HG03439 (cell line): ENCODE measurements at regions not wholly inside any gene's neighbourhood (a gene's known extent, or its start where the extent isn't known, plus 50 kb on each side); places are given as distances from the start of the nearest gene placed in this dataset.
"Not testable (repeated sequence)": the region's sequence is repeated elsewhere in the genome, so short reads cannot be mapped to it uniquely, and the experiment has no call there.

Source experiments
- ATAC-seq: cut with Tn5 transposase; IDR thresholded peaks from one replicate; pipeline ENCODE4 v1.9.1; 2021; ENCODE audit warnings: mild to moderate bottlenecking, moderate library complexity; ENCODE audit not compliant: unreplicated experiment

DNA sequence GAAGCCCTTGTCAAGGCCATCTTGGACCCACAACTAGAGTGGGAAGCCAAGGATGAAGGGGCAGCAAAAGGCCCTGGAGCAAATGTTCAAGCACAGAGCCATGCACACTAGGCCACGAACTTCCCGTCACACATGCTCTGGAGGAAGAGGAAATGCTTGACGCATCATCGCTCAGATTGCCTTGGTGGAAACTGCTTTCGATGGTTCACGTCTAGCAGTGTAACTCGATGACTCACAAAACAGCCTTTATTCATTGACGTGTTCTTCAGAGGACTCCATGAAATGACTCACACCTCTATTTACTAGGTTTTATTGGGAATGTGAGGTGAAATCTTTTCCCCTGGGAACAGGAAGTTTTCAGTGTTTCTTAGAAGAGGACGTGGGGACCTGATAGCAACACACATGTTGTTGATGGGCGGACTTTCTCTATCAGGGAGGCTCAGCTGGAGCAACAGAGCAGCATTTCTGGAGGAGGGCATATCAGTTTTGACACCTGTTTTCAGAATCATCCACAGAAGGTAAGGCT is 79.8 kb upstream of the FLT1 start:
- no peak for ATAC-seq

DNA sequence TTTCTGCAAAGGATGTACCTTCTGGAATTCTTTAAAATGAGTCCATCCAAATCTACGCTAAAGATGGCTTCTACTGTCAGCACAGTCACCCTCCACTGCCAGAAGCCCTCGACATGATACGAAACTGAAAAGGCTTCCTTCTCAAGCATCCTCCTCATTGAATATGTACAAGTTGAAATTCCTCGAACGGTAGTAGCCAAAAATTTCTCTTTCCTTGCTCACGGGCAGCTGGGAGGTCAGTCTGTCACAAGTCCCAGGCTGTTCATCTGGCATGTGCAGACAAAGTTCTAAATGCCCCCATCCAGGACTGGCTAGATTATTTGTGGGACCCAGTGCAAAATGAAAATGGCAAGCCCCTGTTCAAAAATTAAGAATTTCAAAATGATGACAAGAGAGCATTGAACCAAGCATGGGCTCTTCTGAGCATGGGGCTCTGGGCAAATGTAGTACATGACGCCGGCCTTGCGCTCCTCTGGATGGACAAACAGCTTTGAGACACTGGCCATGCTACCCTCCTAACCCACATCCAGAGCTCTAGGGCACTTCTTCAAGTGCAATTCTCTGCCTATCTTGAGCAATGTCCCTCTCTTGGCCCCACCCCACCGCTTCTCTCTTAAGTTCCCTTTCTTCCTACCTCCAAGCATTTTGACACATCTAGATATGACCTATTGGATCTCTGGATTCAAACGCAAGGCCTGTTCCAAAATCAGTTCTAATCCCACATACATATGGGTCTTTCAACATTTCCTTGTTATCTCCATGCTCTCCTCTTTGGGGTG is 78.9 kb upstream of the FLT1 start:
- ATAC-seq, result no peak

DNA sequence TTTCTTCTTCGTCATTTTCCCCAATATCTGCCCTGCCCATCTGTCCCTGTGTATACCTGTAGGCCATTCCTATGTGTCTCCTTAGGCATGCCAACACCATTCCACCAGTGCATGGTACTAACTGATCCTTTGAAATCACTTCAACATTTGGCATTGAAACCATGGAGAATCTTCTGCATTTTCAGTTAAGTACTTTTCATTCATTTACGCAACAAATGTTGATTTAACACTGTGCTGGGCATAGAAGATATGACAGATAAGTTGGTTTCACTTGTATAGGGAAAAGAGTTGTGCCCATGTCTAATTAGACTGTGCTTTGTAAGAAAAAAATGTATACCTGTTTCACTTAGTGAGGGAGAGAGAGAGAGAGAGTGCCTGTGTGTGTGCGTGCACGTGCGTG is 77.9 kb upstream of the FLT1 start:
- no peak for ATAC-seq

DNA sequence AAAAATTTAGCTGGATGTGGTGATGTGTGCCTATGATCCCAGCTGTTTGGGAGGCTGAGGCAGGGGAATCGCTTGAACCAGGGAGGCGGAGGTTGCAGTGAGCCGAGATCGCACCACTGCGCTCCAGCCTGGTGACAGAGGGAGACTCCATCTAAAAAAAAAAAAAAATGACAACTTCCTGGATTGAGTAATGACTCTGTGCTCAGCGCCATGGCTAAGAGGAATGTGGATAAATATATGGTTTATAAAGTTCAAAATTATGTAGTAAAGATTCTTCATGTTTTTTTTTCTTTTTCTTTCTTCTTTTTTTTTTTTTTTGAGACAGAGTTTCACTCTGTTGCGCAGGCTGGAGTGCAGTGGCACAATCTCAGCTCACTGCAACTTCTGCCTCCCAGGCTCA is 75.4 kb upstream of the FLT1 start:
- not testable (repeated sequence) for ATAC-seq

DNA sequence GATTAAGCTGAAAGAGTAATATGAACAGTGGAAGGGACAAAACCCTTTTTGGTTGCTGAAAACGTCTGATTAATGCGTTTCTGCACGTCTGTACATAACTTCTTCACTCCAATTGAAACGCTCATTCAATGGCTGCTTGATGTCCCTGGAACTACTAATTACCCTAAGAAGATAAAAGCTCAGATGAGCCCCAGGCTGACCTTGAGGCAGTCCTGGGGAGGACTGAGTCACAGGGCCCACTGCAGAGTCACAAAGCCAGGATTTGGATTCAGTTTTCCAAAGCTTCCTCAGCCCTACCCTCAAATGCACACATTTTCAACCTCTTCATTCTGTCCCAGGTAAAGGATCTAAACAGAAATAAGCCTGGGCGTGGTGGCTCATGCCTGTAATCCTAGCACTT is 75.0 kb upstream of the FLT1 start:
- no peak for ATAC-seq

DNA sequence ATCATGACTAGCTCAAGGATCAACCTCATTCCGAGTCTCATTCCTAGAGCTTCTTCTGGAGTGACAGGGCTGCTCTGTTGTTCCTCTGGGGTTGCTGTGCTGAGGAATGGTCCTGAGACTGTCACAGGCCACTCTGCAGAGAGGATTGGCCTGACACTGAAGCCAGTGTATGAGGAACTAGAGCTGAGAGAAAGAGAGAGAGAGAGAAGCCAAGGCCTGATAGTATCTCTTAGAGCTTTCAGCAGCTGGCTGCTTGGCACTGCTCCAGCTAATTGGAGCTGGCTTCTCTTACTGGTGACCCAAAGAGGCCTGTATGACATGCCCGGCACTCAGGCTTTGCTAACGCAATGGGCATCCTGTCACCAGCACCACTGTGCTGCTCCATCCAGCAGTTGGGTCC is 73.4 kb upstream of the FLT1 start:
- no peak for ATAC-seq

DNA sequence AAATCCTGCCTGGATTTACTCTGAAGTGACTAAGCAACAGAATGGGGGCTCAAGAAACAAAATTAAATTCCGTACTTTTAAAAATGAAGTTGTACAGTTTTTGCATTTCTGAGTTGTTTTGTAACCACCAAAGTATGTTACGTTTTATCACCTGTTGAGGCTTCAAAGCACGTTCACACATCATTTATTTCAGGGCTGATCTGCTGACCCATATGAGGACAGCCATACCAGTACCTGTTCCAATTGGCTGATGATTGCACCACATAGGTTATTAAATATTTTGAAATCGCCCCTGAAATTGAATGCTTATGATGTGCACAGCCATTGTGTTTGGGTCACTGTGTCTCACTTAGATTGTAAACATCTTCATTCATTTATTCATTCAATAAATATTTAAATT is 72.0 kb upstream of the FLT1 start:
- ATAC-seq, result no peak

DNA sequence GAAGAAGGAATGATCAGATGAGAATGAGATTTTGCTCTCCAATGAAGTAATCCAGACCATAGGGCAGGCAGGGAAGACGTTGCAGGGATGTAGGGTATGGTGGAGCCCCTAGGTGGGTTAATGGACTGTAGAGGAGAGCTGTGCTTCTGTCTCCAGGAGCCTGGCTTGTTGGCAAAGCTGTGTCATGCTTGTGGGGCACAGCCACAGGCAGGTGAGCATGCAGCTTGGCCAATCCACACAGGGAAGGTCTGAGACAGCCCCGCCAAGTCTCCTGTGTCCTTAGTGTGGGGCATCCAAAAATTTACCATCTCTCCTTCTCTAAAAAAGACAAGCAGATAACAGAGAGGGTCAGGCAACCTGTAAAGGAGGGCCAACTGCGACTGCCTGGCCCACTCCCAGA is 71.4 kb upstream of the FLT1 start:
- no peak for ATAC-seq

DNA sequence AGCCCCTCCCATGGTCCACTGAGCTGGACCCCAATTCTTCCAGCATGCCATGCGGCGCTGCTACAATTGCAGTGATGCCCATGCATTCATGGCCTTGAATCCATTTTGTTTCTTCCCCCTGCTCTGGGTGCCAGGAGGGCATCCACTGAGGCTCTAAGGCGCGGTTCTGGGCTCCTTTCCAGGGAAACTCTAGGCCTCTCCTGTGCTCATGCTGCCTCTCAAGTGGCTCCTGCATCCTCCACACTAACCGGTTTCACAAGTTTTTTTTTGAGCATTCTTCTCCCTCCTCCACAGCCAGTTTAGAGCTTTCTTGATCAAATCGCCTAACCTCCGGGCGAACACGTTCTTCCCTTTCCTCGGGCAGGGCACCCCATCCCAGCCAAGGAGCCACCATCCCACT is 69.1 kb upstream of the FLT1 start:
- ATAC-seq, result no peak

DNA sequence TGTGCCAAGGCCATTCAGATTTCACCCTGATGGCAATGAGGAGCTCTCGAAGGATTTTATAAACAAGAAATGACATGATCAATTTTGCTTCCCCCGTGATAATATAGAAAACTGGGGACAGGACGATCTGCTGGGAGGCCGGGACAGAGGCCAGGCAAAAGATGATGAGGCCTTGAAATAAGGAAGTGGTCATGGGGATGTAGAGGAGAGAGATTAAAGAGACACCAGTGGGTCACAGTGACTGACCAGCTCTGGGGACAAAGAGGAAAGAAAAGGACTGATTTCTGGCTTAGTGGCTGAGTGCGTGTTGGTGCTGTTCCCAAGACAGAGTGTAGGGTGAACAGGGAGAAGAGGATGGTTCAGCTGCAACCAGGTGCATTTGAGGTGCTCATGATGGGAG is 68.7 kb upstream of the FLT1 start:
- ATAC-seq, result no peak

DNA sequence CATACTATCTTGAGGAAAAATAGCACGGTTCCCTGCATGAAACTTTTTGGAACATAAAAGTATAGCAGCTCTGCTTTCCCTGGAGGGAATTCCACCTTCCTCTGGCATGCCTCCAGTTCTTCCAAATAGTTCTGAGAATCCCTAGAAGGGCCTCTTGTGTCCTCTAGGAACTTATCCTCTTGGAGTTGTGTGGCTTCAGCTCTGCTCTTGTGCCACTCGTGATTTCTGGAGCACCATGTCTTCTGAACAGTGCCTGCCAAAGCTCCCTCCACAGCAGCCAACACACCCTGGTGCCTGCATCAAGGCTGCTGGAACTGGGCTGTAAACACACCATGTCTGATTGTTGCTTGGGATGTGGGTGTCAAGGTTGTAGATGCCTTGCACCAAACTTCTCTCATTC is 65.7 kb upstream of the FLT1 start:
- ATAC-seq, result no peak

DNA sequence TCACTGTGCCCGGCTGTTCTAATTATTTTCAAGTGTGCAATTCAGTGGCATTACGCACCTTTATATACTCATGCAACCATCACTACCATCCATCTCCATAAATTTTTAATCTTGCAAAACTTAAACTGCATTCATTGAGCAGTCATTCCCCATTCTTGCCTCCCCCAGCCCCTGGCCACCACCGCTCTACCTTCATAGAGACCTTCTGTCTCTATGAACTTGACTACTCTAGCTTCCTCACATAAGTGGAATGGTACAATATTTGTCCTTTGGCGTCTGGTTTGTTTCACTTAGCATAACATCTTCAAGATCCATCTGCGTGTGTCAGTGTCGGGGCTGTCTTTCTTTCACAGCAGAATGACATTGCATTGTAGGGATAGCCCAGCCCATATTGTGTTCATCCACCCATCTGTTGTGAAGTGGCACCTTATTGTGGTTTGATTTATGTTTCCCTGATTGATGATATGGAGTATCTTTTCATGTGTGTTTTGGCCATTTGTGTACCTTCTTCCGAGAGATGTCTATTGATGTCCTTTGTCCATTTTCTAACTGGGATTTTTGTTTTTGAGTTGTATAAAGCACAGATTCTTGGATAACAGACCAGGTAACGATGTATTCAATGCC is 64.8 kb upstream of the FLT1 start:
- no peak for ATAC-seq

DNA sequence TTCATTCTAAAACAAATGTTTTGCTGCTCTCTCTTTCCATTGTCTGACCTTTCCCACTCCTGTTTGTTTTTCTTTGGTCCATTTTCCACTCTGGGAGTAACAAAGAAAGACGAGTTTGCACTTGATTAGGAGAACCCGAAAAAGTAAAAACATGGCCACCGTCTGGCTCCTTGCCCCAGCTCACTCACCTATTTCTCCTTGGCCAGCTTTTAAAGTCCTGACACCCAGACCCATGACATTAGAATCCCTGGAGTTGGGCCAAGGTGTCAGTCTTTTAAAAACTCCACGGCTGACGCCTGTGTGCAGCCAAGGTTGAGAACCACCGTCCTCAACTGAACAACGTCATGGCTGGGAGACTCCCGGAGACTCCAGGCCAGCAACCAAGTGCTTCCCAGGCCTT is 63.6 kb upstream of the FLT1 start:
- no peak for ATAC-seq

DNA sequence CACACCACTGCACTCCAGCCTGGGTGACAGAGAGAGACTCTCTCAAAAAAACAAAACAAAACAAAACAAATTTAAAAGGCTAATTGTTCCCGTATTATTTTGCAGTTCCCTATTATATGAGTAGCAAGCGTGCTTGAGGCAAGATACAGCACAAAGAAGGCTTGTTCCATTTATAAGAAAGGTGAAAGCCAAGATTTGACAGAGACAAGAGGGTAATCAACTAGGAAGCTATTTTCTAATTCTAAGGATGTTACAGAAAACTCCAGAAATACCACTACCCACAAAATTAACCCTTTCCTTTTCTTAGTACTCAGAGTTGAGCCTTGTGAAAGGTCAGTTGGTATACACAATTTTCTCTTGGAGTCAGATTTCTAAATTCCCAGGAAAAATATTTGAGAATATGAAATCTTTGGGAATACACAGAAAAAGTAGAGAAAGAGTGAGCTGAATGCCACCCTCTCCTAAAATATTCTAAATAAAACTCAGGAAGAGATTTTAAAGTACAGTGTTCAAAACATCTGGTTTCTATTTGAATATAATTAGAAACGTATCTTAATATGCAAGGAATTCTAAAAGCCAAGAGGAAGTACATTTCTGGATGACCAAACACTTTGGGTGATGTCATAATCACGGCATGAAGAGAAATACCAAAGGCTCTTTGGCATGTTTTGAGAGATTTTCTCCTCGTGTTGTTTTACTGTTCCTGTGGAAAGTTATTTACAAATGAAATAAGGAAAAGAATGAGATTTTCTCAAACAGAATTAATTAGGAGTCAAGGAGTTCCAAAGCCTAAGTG is 63.0 kb upstream of the FLT1 start:
- ATAC-seq, result no peak

DNA sequence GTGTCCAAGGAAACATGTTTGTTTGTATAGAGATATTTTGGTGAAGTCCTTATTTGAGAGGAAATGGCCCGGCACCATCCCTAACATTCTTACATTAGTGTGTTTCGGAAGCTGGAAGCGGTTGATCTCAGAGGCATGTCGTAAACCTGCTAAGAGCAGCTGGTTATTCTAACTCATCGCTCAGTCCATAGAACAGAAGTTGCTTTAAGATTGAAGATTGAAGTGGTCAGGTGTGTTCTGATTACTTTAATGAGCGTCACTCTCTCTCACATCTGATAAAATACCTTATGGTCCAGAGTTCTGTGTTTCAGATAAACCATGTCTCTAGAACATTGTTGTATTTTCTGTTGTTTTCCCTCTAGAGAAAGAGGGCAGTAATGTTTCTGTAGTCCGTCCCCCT is 60.2 kb upstream of the FLT1 start:
- no peak for ATAC-seq

DNA sequence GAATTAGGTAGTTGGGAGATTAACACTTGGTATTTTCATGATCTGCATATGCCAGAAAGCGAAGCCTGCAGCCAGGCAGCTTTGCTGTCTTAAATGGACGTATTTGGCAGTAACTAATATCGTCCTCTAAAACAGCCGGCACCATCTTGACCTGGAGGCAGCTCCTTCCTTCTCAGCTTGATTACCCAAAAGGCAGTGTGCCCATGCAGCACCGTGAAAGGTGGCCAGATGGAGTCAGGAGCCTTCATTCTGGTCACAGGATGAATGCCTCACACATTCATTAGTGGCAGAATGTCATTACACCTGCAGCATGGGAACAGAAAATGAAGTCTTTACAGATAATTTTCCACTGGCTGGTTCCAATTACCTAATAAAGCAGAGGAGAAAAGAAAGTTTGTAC is 59.0 kb upstream of the FLT1 start:
- ATAC-seq, result no peak

DNA sequence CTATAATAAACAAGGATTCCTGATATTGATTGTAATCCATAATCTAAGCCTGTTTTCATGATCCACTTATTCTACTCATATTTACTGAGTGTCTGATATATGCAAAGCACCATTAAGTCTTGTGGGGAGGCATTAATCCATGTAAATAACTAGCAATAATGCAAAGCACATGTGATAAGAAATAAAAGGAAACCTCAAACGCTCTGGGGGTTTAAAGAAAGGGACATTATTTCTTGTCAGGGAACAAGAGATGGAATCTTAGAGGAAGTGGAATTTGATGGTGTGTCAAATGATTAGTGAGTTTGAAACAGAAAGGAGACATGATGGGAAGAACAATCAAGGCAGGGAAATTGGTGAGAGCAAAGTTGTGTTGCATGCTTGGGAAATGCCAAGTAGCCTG is 57.4 kb upstream of the FLT1 start:
- ATAC-seq, result no peak

DNA sequence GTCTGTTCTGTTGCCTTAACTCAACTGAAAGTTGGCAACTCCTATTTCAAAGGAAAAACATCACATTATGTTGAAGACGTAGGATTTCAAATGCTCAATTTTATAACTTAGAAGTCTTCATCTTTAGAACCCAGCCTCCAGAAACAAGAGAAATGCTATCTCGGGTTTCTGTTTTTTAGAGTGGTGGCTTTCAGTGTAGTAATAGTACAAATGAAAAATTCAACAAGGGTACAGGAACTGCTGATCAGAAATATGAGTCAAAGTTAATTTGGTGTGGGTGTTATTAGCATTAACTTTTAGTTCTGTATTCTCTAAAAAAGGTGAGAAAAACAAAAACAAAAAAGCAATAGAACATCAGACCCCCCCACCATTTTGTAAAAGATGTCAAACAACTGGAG is 56.6 kb upstream of the FLT1 start:
- ATAC-seq, result no peak

DNA sequence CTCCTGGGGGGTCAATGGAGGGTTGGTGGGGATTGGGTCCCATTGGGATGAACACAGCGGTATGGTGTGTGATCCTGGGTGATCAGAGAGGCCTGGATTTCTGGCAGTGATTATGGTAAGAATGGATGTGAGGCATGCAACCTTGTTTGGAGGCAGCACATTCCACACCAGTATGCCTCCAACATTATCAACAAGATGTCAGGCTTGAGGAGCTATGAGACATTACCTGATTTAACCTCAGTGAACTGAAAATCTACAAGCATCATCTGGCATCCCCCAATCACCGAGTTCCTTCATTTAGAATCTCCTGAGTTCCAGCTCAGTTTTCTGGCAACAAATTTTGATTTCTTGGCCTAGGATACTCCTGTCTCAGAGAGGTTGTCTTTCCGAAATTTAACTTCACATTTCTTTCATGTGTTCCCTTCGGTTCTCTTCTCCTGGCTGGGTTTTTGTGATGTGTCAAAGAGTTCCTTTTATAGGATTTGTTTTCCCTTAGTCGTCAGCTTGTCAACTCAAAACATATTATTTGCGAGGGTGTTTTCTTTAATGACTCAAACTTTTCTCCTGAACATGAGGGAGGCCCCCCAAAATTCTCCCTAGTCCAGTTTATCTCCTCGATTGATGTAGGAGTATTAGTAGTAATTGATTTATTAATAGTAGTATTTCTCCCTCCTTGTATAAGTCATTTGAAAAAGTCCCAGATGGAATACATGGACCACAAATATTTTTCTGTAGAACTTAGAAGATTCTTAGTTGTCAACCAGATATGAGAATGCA is 56.0 kb upstream of the FLT1 start:
- no peak for ATAC-seq

DNA sequence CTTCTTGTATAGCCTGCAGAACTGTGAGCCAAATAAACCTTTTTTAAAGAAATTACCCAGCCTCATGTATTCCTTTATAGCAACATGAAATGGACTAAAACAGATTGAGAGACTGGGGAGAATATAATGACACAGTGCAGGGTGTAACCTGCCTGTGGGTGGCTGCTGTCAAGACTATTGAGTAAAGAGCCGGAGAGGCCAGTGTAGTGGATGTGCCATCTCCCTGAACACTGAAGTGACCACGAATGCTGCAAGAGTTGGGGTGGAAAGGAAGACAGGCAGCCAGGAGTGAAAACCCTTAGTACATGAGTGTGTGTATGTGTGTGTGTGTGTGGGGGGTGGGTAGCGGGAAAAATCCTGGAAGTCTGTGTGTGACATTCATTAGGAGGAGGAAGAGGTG is 55.2 kb upstream of the FLT1 start:
- ATAC-seq, result no peak

DNA sequence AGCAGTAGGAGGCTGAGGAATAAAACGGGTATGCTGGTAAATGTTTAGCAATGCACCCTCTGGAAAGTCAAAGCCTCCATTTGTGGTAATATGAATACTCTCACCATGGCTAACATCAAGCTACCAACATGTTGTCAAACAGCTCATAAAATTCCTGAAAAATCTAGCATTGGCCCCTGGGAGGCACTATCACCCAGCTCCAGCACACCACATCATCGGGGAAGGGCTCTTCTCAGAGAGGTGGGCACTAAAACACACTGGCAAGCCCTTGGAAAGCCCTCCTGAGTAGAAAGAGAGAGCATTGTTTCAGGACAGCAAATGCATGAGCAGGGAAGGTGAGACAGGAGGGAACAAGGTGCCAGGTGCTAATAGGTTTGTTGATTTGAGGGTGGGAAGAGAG is 53.9 kb upstream of the FLT1 start:
- ATAC-seq, result no peak
